ENCODE measurements at regions not wholly inside any gene's neighbourhood (a gene's known extent, or its start where the extent isn't known, plus 50 kb on each side); places are given as distances from the start of the nearest gene placed in this dataset.
A peak's percentile ranks its signal among the peaks of the same experiment; 100 is the strongest.
"Not testable (repeated sequence)": the region's sequence is repeated elsewhere in the genome, so short reads cannot be mapped to it uniquely, and the experiment has no call there.

DNA sequence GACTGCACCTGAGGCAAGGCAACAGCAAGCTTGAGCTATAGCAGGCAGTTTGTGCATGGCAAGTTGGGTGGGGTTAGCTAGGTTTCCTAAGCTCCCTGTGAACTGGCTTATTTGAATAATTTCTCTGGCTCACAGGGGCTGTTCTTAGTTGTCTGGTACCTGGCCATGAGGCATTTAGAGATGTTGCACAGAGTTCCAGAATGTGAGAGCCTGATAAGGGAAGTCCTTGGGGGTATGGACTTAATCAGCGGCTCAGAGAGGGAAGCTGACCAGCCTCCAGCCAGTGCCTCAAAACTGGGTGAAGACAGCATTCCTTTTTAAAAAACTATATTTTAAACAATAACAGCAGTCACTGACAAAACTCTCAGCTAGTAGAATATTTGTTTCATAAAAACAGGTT lies 307.4 kb downstream of the FZD1 start:
- DNase-seq = no peak

DNA sequence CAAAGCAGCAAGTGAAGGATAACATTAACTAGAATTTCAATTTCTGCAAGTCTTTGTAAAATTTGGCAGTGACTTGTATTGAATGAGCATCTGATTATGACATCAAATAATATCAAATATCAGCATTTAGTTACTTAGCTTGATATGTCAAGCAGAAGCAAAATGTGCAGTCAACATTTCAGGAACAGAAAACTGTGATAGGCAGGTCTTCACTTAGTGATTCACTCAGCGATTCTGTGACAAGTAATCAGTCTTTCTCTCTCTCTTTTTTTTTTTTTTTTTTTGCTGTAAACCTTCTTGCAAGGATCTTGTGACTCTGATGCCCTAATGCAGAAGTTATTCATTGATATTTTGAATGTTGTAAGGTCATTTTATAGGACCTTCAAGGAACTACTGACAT lies 307.1 kb downstream of the MTERF1 start:
- DNase-seq = no peak

- not testable (repeated sequence) for DNase-seq
Observed at GRCh38 chr7:91576459-91576858, 304.0 kb downstream of the MTERF1 start.

GRCh38 chr7:91579837-91580236 lies 300.7 kb downstream of the MTERF1 start:
- DNase-seq = no peak

- DNase-seq = no peak
Observed at GRCh38 chr7:91582799-91583477, 297.6 kb downstream of the MTERF1 start.

- no peak for DNase-seq
Observed at GRCh38 chr7:91596287-91596686, 284.2 kb downstream of the MTERF1 start.

- DNase-seq = no peak
Observed at GRCh38 chr7:91598791-91599190, 281.7 kb downstream of the MTERF1 start.

DNA sequence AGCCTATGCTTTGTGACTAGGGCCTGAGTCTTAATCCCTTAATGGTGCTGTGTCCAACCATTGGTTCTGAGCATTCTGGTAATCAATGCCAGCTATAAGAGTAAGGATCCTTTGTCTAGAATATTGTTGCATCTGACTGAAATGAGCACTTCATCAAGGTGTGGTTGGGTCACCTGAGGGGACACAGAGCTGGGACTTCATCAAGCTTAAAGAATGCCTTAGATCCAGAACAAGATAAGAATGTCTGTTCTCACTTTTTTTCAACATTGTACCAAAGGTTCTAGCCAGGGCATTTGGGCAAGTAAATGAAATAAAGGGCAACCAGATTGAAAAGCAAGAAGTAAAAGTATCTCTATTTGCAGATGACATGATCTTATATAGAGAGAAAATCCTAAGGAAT lies 280.4 kb downstream of the MTERF1 start:
- no peak for DNase-seq

DNA sequence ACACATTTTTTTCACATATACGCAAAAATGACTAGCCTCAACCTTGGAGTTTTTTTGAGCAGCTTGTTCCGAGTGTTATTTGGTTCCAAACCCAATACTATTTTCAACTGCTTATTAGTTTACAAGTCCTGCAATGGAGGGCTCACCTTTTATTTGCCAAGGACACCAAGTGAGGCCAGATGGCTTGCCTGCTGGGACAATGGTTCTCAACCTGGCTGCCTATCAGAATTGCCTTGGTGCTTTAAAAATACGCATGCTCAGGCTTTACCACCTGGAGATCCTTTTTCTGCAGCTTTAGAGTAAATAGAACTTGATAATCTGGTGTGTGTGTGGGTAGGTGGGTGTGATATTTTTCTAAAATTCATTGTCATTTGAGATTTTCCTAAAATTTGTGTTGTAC lies 276.8 kb downstream of the MTERF1 start:
- DNase-seq = no peak

DNA sequence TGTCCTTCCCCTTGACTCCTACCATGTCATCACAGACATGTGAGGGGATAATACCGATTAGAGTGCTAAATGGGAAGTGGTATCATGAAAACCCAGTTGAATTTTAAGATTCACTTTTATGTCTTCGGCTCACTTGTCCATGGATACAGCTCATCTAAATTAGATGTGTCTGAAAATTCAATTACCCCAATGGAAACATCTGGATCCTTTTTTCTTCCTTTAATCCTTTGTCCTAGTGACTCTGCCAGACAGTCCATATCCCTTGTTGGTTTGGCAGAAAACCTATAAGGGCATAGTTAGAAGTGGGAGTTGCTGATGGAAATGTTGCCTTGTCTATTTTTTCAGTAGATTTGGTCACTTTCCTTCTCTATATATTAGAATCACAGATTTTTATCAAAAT lies 271.9 kb downstream of the MTERF1 start:
- DNase-seq = no peak

GRCh38 chr7:91609525-91609924 lies 271.0 kb downstream of the MTERF1 start:
- no peak for DNase-seq

- no peak for DNase-seq
Observed at GRCh38 chr7:91614431-91614830, 266.1 kb downstream of the MTERF1 start.

- no peak for DNase-seq
Observed at GRCh38 chr7:91618776-91619765, 261.4 kb downstream of the MTERF1 start.

- DNase-seq = no peak
Observed at GRCh38 chr7:91620827-91621226, 259.7 kb downstream of the MTERF1 start.

- DNase-seq = not testable (repeated sequence)
Observed at GRCh38 chr7:91627324-91627723, 253.2 kb downstream of the MTERF1 start.

DNA sequence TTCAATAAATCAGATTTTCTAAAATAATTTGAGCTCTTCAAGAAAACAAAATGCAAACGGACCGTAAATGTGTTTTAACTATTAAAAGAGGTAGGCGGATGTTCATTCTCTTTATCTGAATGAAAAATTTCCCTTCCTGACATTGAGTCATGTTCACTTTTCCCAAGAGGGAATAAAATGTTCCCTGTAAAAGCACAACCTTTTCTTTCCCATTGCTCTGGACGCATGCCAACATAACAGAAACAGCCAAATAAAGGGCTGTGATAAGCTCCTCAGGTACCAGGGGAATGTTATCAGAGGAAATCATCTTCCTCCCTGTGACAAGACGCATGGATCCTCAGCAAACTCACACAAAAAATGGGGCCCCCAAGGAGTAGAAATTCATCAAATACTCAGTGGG lies 251.8 kb downstream of the MTERF1 start:
- no peak for DNase-seq

- DNase-seq = no peak
Observed at GRCh38 chr7:91630581-91631380, 249.7 kb downstream of the MTERF1 start.

DNA sequence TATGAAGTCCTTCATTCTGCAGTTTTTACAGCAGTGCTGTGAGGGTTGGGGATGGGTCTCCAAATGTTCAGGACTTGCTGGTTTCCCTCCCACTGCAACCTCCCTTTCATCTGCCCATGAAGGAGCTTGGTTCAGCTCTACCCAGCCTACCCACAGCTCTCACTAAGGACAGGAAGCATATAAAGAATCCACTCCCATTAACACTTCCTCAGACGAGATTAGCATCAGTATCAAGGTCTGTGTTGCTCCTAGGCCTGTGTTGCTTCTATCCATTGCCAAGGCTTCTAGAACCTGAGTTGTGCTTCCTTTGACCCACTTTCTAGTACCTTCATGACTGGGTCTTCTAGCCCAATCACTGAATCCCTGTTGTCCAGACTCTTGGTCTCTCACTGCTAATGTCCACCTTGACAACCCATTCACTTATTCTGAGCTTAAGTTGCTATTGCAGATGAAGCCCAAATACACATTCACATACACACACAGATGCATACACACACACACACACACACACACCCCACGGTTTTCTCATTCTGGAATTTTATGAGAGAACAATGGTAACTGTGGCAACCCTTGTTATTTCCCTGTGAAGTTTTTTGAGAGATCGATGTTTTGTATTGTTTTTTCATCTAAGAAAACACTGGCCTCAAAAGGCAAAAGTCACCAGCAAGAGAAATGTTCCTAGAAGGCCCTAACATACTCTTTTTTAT lies 248.1 kb downstream of the MTERF1 start:
- DNase-seq = no peak

GRCh38 chr7:91633013-91633441 lies 247.5 kb downstream of the MTERF1 start:
- peak; percentile 13 to 63 for DNase-seq

- peak; percentile 63 to 65 for DNase-seq
Observed at GRCh38 chr7:91634485-91635177, 245.9 kb downstream of the MTERF1 start.

DNA sequence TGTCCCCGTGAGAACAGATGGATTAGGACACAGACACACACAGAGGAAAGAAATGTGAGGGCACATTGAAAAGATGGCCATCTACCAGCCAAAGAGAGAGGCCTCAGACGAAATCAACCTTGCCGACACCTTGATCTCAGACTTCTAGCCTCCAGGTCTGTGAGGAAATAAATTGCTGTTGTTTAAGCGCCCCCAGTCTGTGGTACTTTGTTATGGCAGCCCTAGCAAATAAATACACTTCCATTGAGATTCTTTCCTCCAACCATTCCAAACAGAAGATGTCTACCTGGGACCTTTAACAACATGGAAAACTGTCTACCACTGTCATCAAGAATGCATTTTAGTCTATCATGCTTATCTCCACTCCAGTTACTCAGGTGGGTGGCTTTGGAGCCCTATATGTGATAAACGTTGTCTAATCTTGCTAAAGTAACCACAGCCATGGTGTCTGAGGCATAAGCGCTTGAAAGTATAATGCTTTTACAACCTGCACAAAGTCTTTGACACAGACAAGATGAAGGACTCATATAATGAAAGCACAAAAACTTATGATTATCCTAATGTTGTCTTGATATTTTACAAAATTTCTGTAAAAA lies 244.3 kb downstream of the MTERF1 start:
- no peak for DNase-seq
